22Rv1 (cell line): ENCODE measurements at regions not wholly inside any gene's neighbourhood (a gene's known extent, or its start where the extent isn't known, plus 50 kb on each side); places are given as distances from the start of the nearest gene placed in this dataset.

Source experiments
- CTCF ChIP-seq: fragments of 450-650 bp; IDR thresholded peaks from 2 replicates; pipeline ENCODE4 v1.5.1; 2017; ENCODE audit warnings: mild to moderate bottlenecking
- ZFX ChIP-seq: fragments of 450-650 bp; IDR thresholded peaks from 2 replicates; pipeline ENCODE4 v1.6.1; 2017; ENCODE audit warnings: antibody characterized with exemption, borderline replicate concordance

- peak; percentile 95 for TF ChIP-seq CTCF
- TF ChIP-seq ZFX, result no peak
These were observed 69.2 kb upstream of the CES5A start for GRCh38 chr16:55944377-55944802.
